Stimulated activated CD4-positive, alpha-beta T cell treated with anti-CD3 and anti-CD28 coated beads, Interleukin-4, amount 100 ng/mL, for 48 hours (primary cell): ENCODE measurements at regions not wholly inside any gene's neighbourhood (a gene's known extent, or its start where the extent isn't known, plus 50 kb on each side); places are given as distances from the start of the nearest gene placed in this dataset.
"Not testable (repeated sequence)": the region's sequence is repeated elsewhere in the genome, so short reads cannot be mapped to it uniquely, and the experiment has no call there.

Experiments used
- DNase-seq, 2 donors: peaks; one replicate each; pipeline ENCODE4 v3.0.0-alpha.2; 2020; ENCODE audit warnings: low read depth in 2 of 2

- DNase-seq: not testable (repeated sequence)
Measured at GRCh38 chrY:7320171-7320570, 408.6 kb upstream of the AMELY start.

GRCh38 chrY:7318122-7318521 is 406.6 kb upstream of the AMELY start:
- no peak for DNase-seq

GRCh38 chrY:7317571-7317970 is 406.0 kb upstream of the AMELY start:
- DNase-seq: no peak

GRCh38 chrY:7310482-7311269 is 399.1 kb upstream of the AMELY start:
- DNase-seq: peak; percentile 26 to 45

- no peak for DNase-seq
Measured at GRCh38 chrY:7308816-7309215, 397.3 kb upstream of the AMELY start.

GRCh38 chrY:7302306-7302705 is 390.8 kb upstream of the AMELY start:
- DNase-seq: no peak

- DNase-seq: no peak
Measured at GRCh38 chrY:7299960-7300359, 388.4 kb upstream of the AMELY start.

GRCh38 chrY:7292113-7292512 is 380.6 kb upstream of the AMELY start:
- no peak for DNase-seq

- DNase-seq: no peak
Measured at GRCh38 chrY:7289889-7290833, 378.6 kb upstream of the AMELY start.

- no peak for DNase-seq
Measured at GRCh38 chrY:7288611-7289010, 377.1 kb upstream of the AMELY start.

- not testable (repeated sequence) for DNase-seq
Measured at GRCh38 chrY:7287963-7288362, 376.4 kb upstream of the AMELY start.

- DNase-seq: no peak
Measured at GRCh38 chrY:7285388-7285787, 373.8 kb upstream of the AMELY start.

- no peak for DNase-seq
Measured at GRCh38 chrY:7283001-7283400, 371.4 kb upstream of the AMELY start.

GRCh38 chrY:7280151-7280740 is 368.7 kb upstream of the AMELY start:
- not testable (repeated sequence) for DNase-seq

GRCh38 chrY:7275751-7276150 is 364.2 kb upstream of the AMELY start:
- no peak for DNase-seq

- no peak for DNase-seq
Measured at GRCh38 chrY:7275014-7275413, 363.5 kb upstream of the AMELY start.

GRCh38 chrY:7274369-7274913 is 362.9 kb upstream of the AMELY start:
- DNase-seq: no peak

GRCh38 chrY:7273587-7274203 is 362.1 kb upstream of the AMELY start:
- peak; percentile 67 to 81 for DNase-seq

- peak; percentile 41 to 43 for DNase-seq
Measured at GRCh38 chrY:7272556-7273195, 361.1 kb upstream of the AMELY start.

- no peak for DNase-seq
Measured at GRCh38 chrY:7263773-7264172, 352.2 kb upstream of the AMELY start.

- DNase-seq: no peak
Measured at GRCh38 chrY:7262531-7262930, 351.0 kb upstream of the AMELY start.
